ENCODE measurements at regions not wholly inside any gene's neighbourhood (a gene's known extent, or its start where the extent isn't known, plus 50 kb on each side); places are given as distances from the start of the nearest gene placed in this dataset.

- Mint-ChIP-seq H3K36me3 (ENCODE audit: unreplicated experiment) (no peaks in the 10 kb centered on the region), H3K27me3 (ENCODE audit: unreplicated experiment) (peaks cover 3% of the 10 kb centered on the region), H3K4me1 (ENCODE audit: low read depth, unreplicated experiment) (no peaks in the 10 kb centered on the region), H3K4me3 (ENCODE audit: unreplicated experiment) (no peak overlapping the region), H3K9me3 (ENCODE audit: unreplicated experiment) (no peaks in the 10 kb centered on the region), H3K27ac (ENCODE audit: unreplicated experiment) (no peak overlapping the region)
- no peak for DNase-seq
- TF ChIP-seq, protein P1, sequence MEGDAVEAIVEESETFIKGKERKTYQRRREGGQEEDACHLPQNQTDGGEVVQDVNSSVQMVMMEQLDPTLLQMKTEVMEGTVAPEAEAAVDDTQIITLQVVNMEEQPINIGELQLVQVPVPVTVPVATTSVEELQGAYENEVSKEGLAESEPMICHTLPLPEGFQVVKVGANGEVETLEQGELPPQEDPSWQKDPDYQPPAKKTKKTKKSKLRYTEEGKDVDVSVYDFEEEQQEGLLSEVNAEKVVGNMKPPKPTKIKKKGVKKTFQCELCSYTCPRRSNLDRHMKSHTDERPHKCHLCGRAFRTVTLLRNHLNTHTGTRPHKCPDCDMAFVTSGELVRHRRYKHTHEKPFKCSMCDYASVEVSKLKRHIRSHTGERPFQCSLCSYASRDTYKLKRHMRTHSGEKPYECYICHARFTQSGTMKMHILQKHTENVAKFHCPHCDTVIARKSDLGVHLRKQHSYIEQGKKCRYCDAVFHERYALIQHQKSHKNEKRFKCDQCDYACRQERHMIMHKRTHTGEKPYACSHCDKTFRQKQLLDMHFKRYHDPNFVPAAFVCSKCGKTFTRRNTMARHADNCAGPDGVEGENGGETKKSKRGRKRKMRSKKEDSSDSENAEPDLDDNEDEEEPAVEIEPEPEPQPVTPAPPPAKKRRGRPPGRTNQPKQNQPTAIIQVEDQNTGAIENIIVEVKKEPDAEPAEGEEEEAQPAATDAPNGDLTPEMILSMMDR (IDR thresholded peaks at IDR 0.05; ENCODE audit: partially characterized antibody, unreplicated experiment) = no peak
Measured at GRCh38 chr1:61518670-61519400, 206.1 kb downstream of the TM2D1 start.

DNA sequence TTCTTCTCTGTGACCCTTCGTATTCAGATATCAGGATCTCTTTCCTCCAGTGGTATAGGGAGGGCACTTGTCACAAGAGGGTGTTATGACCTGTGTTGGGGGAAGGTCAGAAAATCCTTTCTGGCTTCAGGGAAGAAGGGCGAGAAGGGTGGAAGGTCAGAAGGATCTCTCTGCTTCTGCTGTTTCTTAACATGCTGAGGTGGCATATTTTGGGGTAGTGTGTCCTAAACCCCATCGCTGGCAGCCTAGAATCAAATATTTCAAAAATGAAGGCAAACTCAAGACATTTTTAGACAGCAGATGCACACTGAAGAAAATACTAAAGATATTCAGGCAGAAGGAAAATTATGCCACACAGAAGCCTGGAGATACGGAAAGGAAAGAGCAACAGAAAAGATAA is 207.6 kb downstream of the TM2D1 start:
- Mint-ChIP-seq H3K9me3 (ENCODE audit: unreplicated experiment) (no peaks in the 10 kb centered on the region), H3K27ac (ENCODE audit: unreplicated experiment) (no peak overlapping the region), H3K4me3 (ENCODE audit: unreplicated experiment) (no peak overlapping the region), H3K36me3 (ENCODE audit: unreplicated experiment) (no peaks in the 10 kb centered on the region), H3K4me1 (ENCODE audit: low read depth, unreplicated experiment) (no peaks in the 10 kb centered on the region), H3K27me3 (ENCODE audit: unreplicated experiment) (peaks cover 5% of the 10 kb centered on the region)
- no peak for DNase-seq
- TF ChIP-seq, protein P1 (IDR thresholded peaks at IDR 0.05; ENCODE audit: partially characterized antibody, unreplicated experiment) = no peak

DNA sequence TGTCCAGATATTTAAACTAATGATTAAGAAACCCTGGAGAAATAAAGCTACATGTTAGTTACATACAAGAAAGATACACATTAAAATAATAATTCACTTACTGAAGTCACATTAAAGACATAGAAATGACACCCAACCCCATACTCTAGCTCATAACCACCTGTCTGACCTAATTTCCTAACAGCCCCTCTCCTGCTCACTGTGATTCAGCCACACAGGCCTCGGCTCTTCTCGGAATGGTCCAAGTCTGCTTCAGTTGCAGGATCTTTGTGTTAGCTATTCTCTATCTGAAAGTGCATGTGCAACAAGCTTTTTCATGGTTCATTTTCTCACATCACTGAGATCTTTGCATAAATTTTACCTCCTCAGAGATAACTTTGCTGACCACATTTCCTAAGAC is 209.8 kb downstream of the TM2D1 start:
- H3K4me3 Mint-ChIP-seq (ENCODE audit: unreplicated experiment) = no peak overlapping the region
- TF ChIP-seq, protein P1 (IDR thresholded peaks at IDR 0.05; ENCODE audit: partially characterized antibody, unreplicated experiment) = no peak
- peaks cover 5% of the 10 kb centered on the region for H3K27me3 Mint-ChIP-seq (ENCODE audit: unreplicated experiment)
- H3K36me3 Mint-ChIP-seq (ENCODE audit: unreplicated experiment) = no peaks in the 10 kb centered on the region
- no peak overlapping the region for H3K27ac Mint-ChIP-seq (ENCODE audit: unreplicated experiment)
- DNase-seq = no peak
- no peaks in the 10 kb centered on the region for H3K4me1 Mint-ChIP-seq (ENCODE audit: low read depth, unreplicated experiment)
- H3K9me3 Mint-ChIP-seq (ENCODE audit: unreplicated experiment) = no peaks in the 10 kb centered on the region
